Mesodermal cell (in vitro differentiated cells): ENCODE measurements at regions not wholly inside any gene's neighbourhood (a gene's known extent, or its start where the extent isn't known, plus 50 kb on each side); places are given as distances from the start of the nearest gene placed in this dataset.

Experiments used
- H3K27ac ChIP-seq: 2 replicates; pipeline ENCODE4 v1.7.0; 2013; ENCODE audit warnings: mild to moderate bottlenecking, low read depth, low read length, moderate library complexity; ENCODE audit not compliant: severe bottlenecking
- H3K36me3 ChIP-seq: 2 replicates; pipeline ENCODE4 v1.7.1; 2013; ENCODE audit warnings: mild to moderate bottlenecking, low read length, moderate library complexity; ENCODE audit not compliant: control insufficient read depth, insufficient read depth
- H3K4me1 ChIP-seq: one replicate; pipeline ENCODE4 v1.7.1; 2013; ENCODE audit warnings: mild to moderate bottlenecking, low read length; ENCODE audit not compliant: insufficient read depth, control insufficient read depth, poor library complexity, severe bottlenecking
- H3K4me3 ChIP-seq: 2 replicates; pipeline ENCODE4 v1.7.0; 2013; ENCODE audit warnings: low read length, control low read depth, mild to moderate bottlenecking; ENCODE audit not compliant: insufficient read depth, poor library complexity, severe bottlenecking; ENCODE audit errors: extremely low read depth
- H3K9me3 ChIP-seq: 2 replicates; pipeline ENCODE4 v1.7.1; 2013; ENCODE audit warnings: mild to moderate bottlenecking, low read length, moderate library complexity; ENCODE audit not compliant: control insufficient read depth
- WGBS, 2 experiments: methylation state at CpG; one replicate each; pipeline ENCODE4 v1.1.5; 2013; ENCODE audit warnings: missing lambda C conversion rate in 2 of 2; ENCODE audit not compliant: insufficient coverage in 2 of 2; 5-methylcytosine and 5-hydroxymethylcytosine counted together

- Histone ChIP-seq H3K9me3 (no peaks in the 10 kb centered on the region), H3K27ac (no peak overlapping the region), H3K36me3 (no peaks in the 10 kb centered on the region), H3K4me1 (no peaks in the 10 kb centered on the region), H3K4me3 (no peak overlapping the region)
Measured at GRCh38 chr3:110750201-110750600, 321.4 kb upstream of the NECTIN3 start.

- Histone ChIP-seq H3K36me3 (no peaks in the 10 kb centered on the region), H3K4me1 (no peaks in the 10 kb centered on the region), H3K9me3 (no peaks in the 10 kb centered on the region), H3K27ac (no peak overlapping the region), H3K4me3 (no peak overlapping the region)
- WGBS, 2 experiments, result 83 to 88% methylated on average over 1 of the region's 3 CpGs
Measured at GRCh38 chr3:110752307-110752706, 319.3 kb upstream of the NECTIN3 start.

DNA sequence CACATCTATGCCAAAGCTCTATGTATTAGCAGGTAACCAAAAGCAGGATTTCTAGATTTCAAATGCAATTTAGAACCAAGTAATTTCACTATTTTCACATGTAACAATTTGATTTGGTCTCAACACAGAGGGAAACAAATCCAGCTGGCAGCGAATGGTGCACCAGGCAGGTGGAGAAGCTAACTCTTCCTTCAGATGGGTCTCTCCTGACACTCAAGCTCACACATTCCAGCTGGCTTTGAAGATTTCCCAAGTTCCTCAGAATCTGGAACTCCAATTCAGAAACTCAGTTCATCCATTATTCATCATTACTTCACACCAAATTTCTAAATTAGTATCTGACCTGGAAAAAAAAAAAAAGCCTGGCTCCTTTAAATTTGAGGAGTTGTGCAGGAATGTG lies 318.1 kb upstream of the NECTIN3 start:
- Histone ChIP-seq H3K4me3 (no peak overlapping the region), H3K36me3 (no peaks in the 10 kb centered on the region), H3K27ac (no peak overlapping the region), H3K4me1 (no peaks in the 10 kb centered on the region), H3K9me3 (no peaks in the 10 kb centered on the region)
- WGBS, 2 experiments, result 89 to 100% methylated on average over 1 of the region's 1 CpG

GRCh38 chr3:110754212-110754916 lies 317.3 kb upstream of the NECTIN3 start:
- H3K27ac ChIP-seq, result no peak overlapping the region
- 93 to 100% methylated on average over 1 to 2 of the region's 3 CpGs for WGBS, 2 experiments
- no peaks in the 10 kb centered on the region for H3K4me1 ChIP-seq
- no peaks in the 10 kb centered on the region for H3K9me3 ChIP-seq
- no peaks in the 10 kb centered on the region for H3K36me3 ChIP-seq
- no peak overlapping the region for H3K4me3 ChIP-seq

- no peaks in the 10 kb centered on the region for H3K4me1 ChIP-seq
- H3K27ac ChIP-seq, result no peak overlapping the region
- 83 to 100% methylated on average over 1 of the region's 7 CpGs for WGBS, 2 experiments
- no peaks in the 10 kb centered on the region for H3K36me3 ChIP-seq
- no peaks in the 10 kb centered on the region for H3K9me3 ChIP-seq
- H3K4me3 ChIP-seq, result no peak overlapping the region
Measured at GRCh38 chr3:110755345-110755744, 316.3 kb upstream of the NECTIN3 start.

GRCh38 chr3:110756705-110757104 lies 314.9 kb upstream of the NECTIN3 start:
- WGBS, 2 experiments, result 57 to 69% methylated on average over 4 to 5 of the region's 6 CpGs
- Histone ChIP-seq H3K4me3 (no peak overlapping the region), H3K27ac (no peak overlapping the region), H3K4me1 (no peaks in the 10 kb centered on the region), H3K36me3 (no peaks in the 10 kb centered on the region), H3K9me3 (no peaks in the 10 kb centered on the region)

- no peaks in the 10 kb centered on the region for H3K9me3 ChIP-seq
- WGBS, 2 experiments, result 89 to 100% methylated on average over 1 to 2 of the region's 2 CpGs
- no peaks in the 10 kb centered on the region for H3K36me3 ChIP-seq
- H3K4me3 ChIP-seq, result no peak overlapping the region
- H3K27ac ChIP-seq, result no peak overlapping the region
- no peaks in the 10 kb centered on the region for H3K4me1 ChIP-seq
Measured at GRCh38 chr3:110758208-110758607, 313.4 kb upstream of the NECTIN3 start.

DNA sequence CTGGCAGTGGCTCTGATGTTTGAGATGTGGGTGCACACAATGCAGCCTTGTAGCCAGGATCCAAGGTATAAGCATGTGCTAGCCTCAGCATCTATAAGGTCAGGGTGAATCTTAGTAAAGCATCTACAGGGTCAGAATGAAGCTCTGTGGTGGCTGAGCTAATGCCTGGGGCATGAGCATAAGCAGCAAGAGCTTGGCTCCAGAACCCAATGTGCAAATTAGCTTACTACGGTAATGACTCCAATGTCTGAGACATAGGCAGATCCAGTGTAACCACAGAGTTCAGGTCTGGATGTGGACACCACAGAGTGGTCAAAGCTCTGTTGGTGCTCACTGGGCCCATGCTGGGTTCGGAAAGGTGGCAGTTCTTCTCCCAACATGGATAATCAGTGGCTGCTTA lies 304.5 kb upstream of the NECTIN3 start:
- WGBS, 2 experiments, result 81 to 86% methylated on average over 2 of the region's 2 CpGs
- H3K4me1 ChIP-seq, result no peaks in the 10 kb centered on the region
- no peaks in the 10 kb centered on the region for H3K36me3 ChIP-seq
- no peaks in the 10 kb centered on the region for H3K9me3 ChIP-seq
- no peak overlapping the region for H3K4me3 ChIP-seq
- no peak overlapping the region for H3K27ac ChIP-seq

- Histone ChIP-seq H3K36me3 (no peaks in the 10 kb centered on the region), H3K4me1 (no peaks in the 10 kb centered on the region), H3K4me3 (no peak overlapping the region), H3K27ac (no peak overlapping the region), H3K9me3 (no peaks in the 10 kb centered on the region)
Measured at GRCh38 chr3:110767838-110768237, 303.8 kb upstream of the NECTIN3 start.

GRCh38 chr3:110773413-110773954 lies 298.1 kb upstream of the NECTIN3 start:
- H3K4me1 ChIP-seq, result peaks cover 7% of the 10 kb centered on the region
- no peak overlapping the region for H3K4me3 ChIP-seq
- H3K9me3 ChIP-seq, result no peaks in the 10 kb centered on the region
- no peaks in the 10 kb centered on the region for H3K36me3 ChIP-seq
- WGBS, 2 experiments, result 79 to 84% methylated on average over 3 to 7 of the region's 9 CpGs
- H3K27ac ChIP-seq, result peak overlapping the region; percentile 20

- H3K27ac ChIP-seq, result no peak overlapping the region
- 93 to 100% methylated on average over 2 to 5 of the region's 7 CpGs for WGBS, 2 experiments
- H3K36me3 ChIP-seq, result no peaks in the 10 kb centered on the region
- no peak overlapping the region for H3K4me3 ChIP-seq
- peaks cover 7% of the 10 kb centered on the region for H3K4me1 ChIP-seq
- no peaks in the 10 kb centered on the region for H3K9me3 ChIP-seq
Measured at GRCh38 chr3:110774496-110775265, 296.9 kb upstream of the NECTIN3 start.
